Stimulated activated CD4-positive, alpha-beta T cell treated with anti-CD3 and anti-CD28 coated beads, TNF-alpha, amount 100 ng/mL, for 24 hours (primary cell): ENCODE measurements at regions not wholly inside any gene's neighbourhood (a gene's known extent, or its start where the extent isn't known, plus 50 kb on each side); places are given as distances from the start of the nearest gene placed in this dataset.
"Not testable (repeated sequence)": the region's sequence is repeated elsewhere in the genome, so short reads cannot be mapped to it uniquely, and the experiment has no call there.

Experiments
- DNase-seq, 3 experiments: peaks; one replicate each; pipeline ENCODE4 v3.0.0-alpha.2; 2020; ENCODE audit warnings: low read depth in 3 of 3

GRCh38 chrX:955168-955781 lies 257.2 kb downstream of the CRLF2 start:
- DNase-seq: not testable (repeated sequence)

- no peak for DNase-seq
These were observed 258.5 kb downstream of the CRLF2 start for GRCh38 chrX:953879-954482.

- DNase-seq: no peak
These were observed 259.6 kb downstream of the CRLF2 start for GRCh38 chrX:952816-953215.

GRCh38 chrX:947262-947661 lies 265.2 kb downstream of the CRLF2 start:
- not testable (repeated sequence) for DNase-seq

- DNase-seq: no peak
These were observed 269.4 kb downstream of the CRLF2 start for GRCh38 chrX:943035-943434.

- no peak for DNase-seq
These were observed 271.8 kb downstream of the CRLF2 start for GRCh38 chrX:940691-941090.

- DNase-seq: no peak
These were observed 275.3 kb downstream of the CRLF2 start for GRCh38 chrX:936979-937769.

- no peak for DNase-seq
These were observed 278.8 kb downstream of the CRLF2 start for GRCh38 chrX:933611-934010.

- DNase-seq: no peak
These were observed 283.8 kb downstream of the CRLF2 start for GRCh38 chrX:928606-929005.

GRCh38 chrX:926991-927390 lies 285.5 kb downstream of the CRLF2 start:
- no peak for DNase-seq

GRCh38 chrX:926070-926469 lies 286.4 kb downstream of the CRLF2 start:
- DNase-seq: no peak

GRCh38 chrX:925652-926061 lies 286.8 kb downstream of the CRLF2 start:
- DNase-seq: no peak

GRCh38 chrX:925094-925493 lies 287.4 kb downstream of the CRLF2 start:
- DNase-seq: no peak

- DNase-seq: no peak
These were observed 288.4 kb downstream of the CRLF2 start for GRCh38 chrX:924017-924416.

GRCh38 chrX:920234-920799 lies 289.7 kb downstream of the SHOX start:
- no peak for DNase-seq

GRCh38 chrX:916230-916599 lies 285.6 kb downstream of the SHOX start:
- no peak for DNase-seq

GRCh38 chrX:915427-916229 lies 285.0 kb downstream of the SHOX start:
- no peak for DNase-seq

- no peak for DNase-seq
These were observed 283.6 kb downstream of the SHOX start for GRCh38 chrX:914206-914605.

- no peak for DNase-seq
These were observed 282.1 kb downstream of the SHOX start for GRCh38 chrX:912677-913076.

- not testable (repeated sequence) for DNase-seq
These were observed 278.5 kb downstream of the SHOX start for GRCh38 chrX:909068-909467.

GRCh38 chrX:906586-906985 lies 276.0 kb downstream of the SHOX start:
- DNase-seq: no peak
